Lower leg skin (tissue), 3 donors: ENCODE measurements at regions not wholly inside any gene's neighbourhood (a gene's known extent, or its start where the extent isn't known, plus 50 kb on each side); places are given as distances from the start of the nearest gene placed in this dataset.

Source experiments
- POLR2A ChIP-seq, 2 donors: fragments of 450-650 bp; IDR thresholded peaks; one replicate each; pipeline ENCODE4 v1.6.1; 2016 to 2017; ENCODE audit warnings: antibody characterized with exemption in 2 of 2, mild to moderate bottlenecking in 1 of 2, moderate library complexity in 1 of 2
- TF ChIP-seq, protein P1 (sequence below), 3 donors: fragments of 450-650 bp; IDR thresholded peaks; one replicate each; pipeline ENCODE4 v1.5.1; 2016; ENCODE audit warnings: antibody characterized with exemption in 3 of 3, mild to moderate bottlenecking in 3 of 3, moderate library complexity in 2 of 3

DNA sequence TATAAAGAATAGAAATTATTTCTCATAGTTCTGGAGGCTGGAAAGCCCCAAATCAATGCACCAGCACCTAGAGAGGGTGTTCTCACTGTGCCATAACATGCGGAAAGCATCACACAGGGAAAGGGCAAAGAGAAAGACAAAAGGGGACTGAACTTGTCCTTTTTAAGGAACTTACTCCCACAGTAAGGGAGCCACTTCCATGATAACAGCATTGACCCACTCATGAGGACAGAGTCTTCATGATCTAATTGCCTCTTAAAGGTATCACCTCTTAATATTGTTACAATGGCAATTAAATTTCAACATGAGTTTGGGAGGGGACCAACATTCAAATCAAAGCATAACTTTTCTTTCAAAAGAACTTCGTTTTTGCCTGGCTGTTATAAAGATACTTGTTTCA, 582.2 kb upstream of the ARID1B start:
- TF ChIP-seq POLR2A (IDR thresholded peaks at IDR 0.05) = no peak
- TF ChIP-seq, protein P1, sequence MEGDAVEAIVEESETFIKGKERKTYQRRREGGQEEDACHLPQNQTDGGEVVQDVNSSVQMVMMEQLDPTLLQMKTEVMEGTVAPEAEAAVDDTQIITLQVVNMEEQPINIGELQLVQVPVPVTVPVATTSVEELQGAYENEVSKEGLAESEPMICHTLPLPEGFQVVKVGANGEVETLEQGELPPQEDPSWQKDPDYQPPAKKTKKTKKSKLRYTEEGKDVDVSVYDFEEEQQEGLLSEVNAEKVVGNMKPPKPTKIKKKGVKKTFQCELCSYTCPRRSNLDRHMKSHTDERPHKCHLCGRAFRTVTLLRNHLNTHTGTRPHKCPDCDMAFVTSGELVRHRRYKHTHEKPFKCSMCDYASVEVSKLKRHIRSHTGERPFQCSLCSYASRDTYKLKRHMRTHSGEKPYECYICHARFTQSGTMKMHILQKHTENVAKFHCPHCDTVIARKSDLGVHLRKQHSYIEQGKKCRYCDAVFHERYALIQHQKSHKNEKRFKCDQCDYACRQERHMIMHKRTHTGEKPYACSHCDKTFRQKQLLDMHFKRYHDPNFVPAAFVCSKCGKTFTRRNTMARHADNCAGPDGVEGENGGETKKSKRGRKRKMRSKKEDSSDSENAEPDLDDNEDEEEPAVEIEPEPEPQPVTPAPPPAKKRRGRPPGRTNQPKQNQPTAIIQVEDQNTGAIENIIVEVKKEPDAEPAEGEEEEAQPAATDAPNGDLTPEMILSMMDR (IDR thresholded peaks at IDR 0.05) = no peak
